ENCODE measurements at regions not wholly inside any gene's neighbourhood (a gene's known extent, or its start where the extent isn't known, plus 50 kb on each side); places are given as distances from the start of the nearest gene placed in this dataset.
A peak's percentile ranks its signal among the peaks of the same experiment; 100 is the strongest.

DNA sequence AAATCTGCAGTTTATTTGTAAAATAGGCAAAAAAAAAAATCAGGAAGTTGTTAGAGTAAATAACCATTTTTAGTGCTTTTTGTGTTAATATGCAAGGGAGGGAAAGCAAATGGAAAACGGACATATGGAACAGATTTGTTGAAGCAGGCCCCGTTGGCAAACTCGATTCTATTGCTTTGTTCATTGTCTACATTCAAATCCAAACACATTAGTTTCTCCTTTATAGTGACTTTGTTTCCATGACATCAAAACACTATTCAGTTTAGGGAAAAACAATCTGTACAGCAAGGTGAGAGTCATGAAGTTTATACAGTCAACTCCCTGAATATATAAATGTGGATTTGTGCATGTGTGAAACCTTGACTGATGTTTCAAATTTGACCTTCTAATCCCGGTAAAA, 142.2 kb downstream of the FAM47A start:
- Mint-ChIP-seq H3K27me3 (no peaks in the 10 kb centered on the region), H3K36me3 (no peaks in the 10 kb centered on the region), H3K9me3 (peaks cover 0 to 12% (median 0%) of the 10 kb centered on the region in 8 donors), H3K27ac (no peak overlapping the region), H3K4me1 (no peaks in the 10 kb centered on the region), H3K4me3 (no peak overlapping the region)
- Histone ChIP-seq H3K9me3 (ENCODE audit: control insufficient read depth in 1 of 2, low read length in 2 of 2) (no peaks in the 10 kb centered on the region), H3K4me1 (ENCODE audit: insufficient read depth, low read length) (no peaks in the 10 kb centered on the region), H3K27ac (ENCODE audit: low read depth, low read length) (no peak overlapping the region), H3K36me3 (ENCODE audit: insufficient read depth, low read length) (no peaks in the 10 kb centered on the region), H3K4me3 (ENCODE audit: low read length in 2 of 2) (no peak overlapping the region), H3K27me3 (ENCODE audit: insufficient read depth, low read length) (no peaks in the 10 kb centered on the region)
- intact Hi-C loops (cut with micrococcal nuclease): no loop called here
- no peak for DNase-seq
- ChIA-PET POLR2A (ENCODE audit: partially characterized antibody) (no interaction called here), CTCF (ENCODE audit: partially characterized antibody) (no interaction called here)

- no peak overlapping the region for H3K4me3 Mint-ChIP-seq
- H3K4me3 ChIP-seq (ENCODE audit: low read length in 2 of 2): no peak overlapping the region
- H3K36me3 ChIP-seq (ENCODE audit: insufficient read depth, low read length): no peaks in the 10 kb centered on the region
- peaks cover 0 to 6% (median 0%) of the 10 kb centered on the region in 8 donors for H3K9me3 Mint-ChIP-seq
- no peaks in the 10 kb centered on the region for H3K27me3 ChIP-seq (ENCODE audit: insufficient read depth, low read length)
- no peak overlapping the region for H3K27ac ChIP-seq (ENCODE audit: low read depth, low read length)
- intact Hi-C loops (cut with micrococcal nuclease): no loop called here
- ChIA-PET CTCF (ENCODE audit: partially characterized antibody) (no interaction called here), POLR2A (ENCODE audit: partially characterized antibody) (no interaction called here)
- no peaks in the 10 kb centered on the region for H3K4me1 Mint-ChIP-seq
- no peaks in the 10 kb centered on the region for H3K27me3 Mint-ChIP-seq
- no peaks in the 10 kb centered on the region for H3K4me1 ChIP-seq (ENCODE audit: insufficient read depth, low read length)
- H3K36me3 Mint-ChIP-seq: no peaks in the 10 kb centered on the region
- H3K9me3 ChIP-seq (ENCODE audit: control insufficient read depth in 1 of 2, low read length in 2 of 2): no peaks in the 10 kb centered on the region
- peak in 1 of 5 donors; percentile 2 for DNase-seq
- no peak overlapping the region for H3K27ac Mint-ChIP-seq
These were observed 144.7 kb downstream of the FAM47A start for GRCh38 chrX:33987458-33987857.

GRCh38 chrX:33974676-33975075, 157.4 kb downstream of the FAM47A start:
- H3K4me1 Mint-ChIP-seq: no peaks in the 10 kb centered on the region
- Histone ChIP-seq H3K4me3 (ENCODE audit: low read length in 2 of 2) (no peak overlapping the region), H3K36me3 (ENCODE audit: insufficient read depth, low read length) (no peaks in the 10 kb centered on the region), H3K9me3 (ENCODE audit: control insufficient read depth in 1 of 2, low read length in 2 of 2) (no peaks in the 10 kb centered on the region), H3K27me3 (ENCODE audit: insufficient read depth, low read length) (no peaks in the 10 kb centered on the region), H3K4me1 (ENCODE audit: insufficient read depth, low read length) (no peaks in the 10 kb centered on the region), H3K27ac (ENCODE audit: low read depth, low read length) (no peak overlapping the region)
- H3K27ac Mint-ChIP-seq: no peak overlapping the region
- intact Hi-C loops (cut with micrococcal nuclease): no loop called here
- peaks cover 0 to 12% (median 2%) of the 10 kb centered on the region in 8 donors for H3K9me3 Mint-ChIP-seq
- H3K36me3 Mint-ChIP-seq: no peaks in the 10 kb centered on the region
- ChIA-PET CTCF (ENCODE audit: partially characterized antibody) (no interaction called here), POLR2A (ENCODE audit: partially characterized antibody) (no interaction called here)
- H3K27me3 Mint-ChIP-seq: no peaks in the 10 kb centered on the region
- no peak overlapping the region for H3K4me3 Mint-ChIP-seq
- no peak for DNase-seq

- Mint-ChIP-seq H3K27ac (no peak overlapping the region), H3K4me1 (no peaks in the 10 kb centered on the region), H3K27me3 (no peaks in the 10 kb centered on the region), H3K36me3 (no peaks in the 10 kb centered on the region), H3K9me3 (peaks cover 0 to 7% (median 0%) of the 10 kb centered on the region in 8 donors), H3K4me3 (no peak overlapping the region)
- Histone ChIP-seq H3K36me3 (ENCODE audit: insufficient read depth, low read length) (no peaks in the 10 kb centered on the region), H3K4me1 (ENCODE audit: insufficient read depth, low read length) (no peaks in the 10 kb centered on the region), H3K27me3 (ENCODE audit: insufficient read depth, low read length) (no peaks in the 10 kb centered on the region), H3K4me3 (ENCODE audit: low read length in 2 of 2) (no peak overlapping the region), H3K27ac (ENCODE audit: low read depth, low read length) (no peak overlapping the region), H3K9me3 (ENCODE audit: control insufficient read depth in 1 of 2, low read length in 2 of 2) (no peaks in the 10 kb centered on the region)
- no peak for DNase-seq
- POLR2A ChIA-PET (ENCODE audit: partially characterized antibody): no interaction called here
- CTCF ChIA-PET (ENCODE audit: partially characterized antibody): no interaction called here
- intact Hi-C loops (cut with micrococcal nuclease): no loop called here
These were observed 161.8 kb downstream of the FAM47A start for GRCh38 chrX:33970028-33970967.

DNA sequence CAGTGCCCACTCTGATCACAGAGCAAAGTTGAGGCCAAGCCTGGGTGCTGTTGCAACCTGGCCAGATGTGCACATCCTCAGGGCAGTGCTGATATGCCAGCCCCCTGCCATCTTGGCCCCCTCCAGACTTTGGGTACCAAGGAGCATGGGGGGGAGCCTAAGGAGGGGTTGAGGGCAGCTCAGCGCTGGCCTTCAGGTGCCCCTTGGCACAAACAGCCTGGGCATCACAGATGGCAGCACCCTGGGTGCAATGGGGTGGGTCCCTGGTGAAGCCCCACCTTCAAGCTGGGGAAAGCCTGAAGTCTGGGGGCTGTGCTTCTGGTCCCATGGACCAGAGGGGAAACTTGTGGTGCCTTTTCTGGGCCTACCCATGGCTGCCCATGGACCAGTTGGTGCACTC, 163.0 kb downstream of the FAM47A start:
- no peaks in the 10 kb centered on the region for H3K36me3 ChIP-seq (ENCODE audit: insufficient read depth, low read length)
- no peaks in the 10 kb centered on the region for H3K4me1 ChIP-seq (ENCODE audit: insufficient read depth, low read length)
- Mint-ChIP-seq H3K4me1 (no peaks in the 10 kb centered on the region), H3K4me3 (no peak overlapping the region), H3K36me3 (no peaks in the 10 kb centered on the region), H3K27me3 (no peaks in the 10 kb centered on the region), H3K9me3 (peaks cover 0 to 7% (median 0%) of the 10 kb centered on the region in 8 donors), H3K27ac (no peak overlapping the region)
- no peak overlapping the region for H3K4me3 ChIP-seq (ENCODE audit: low read length in 2 of 2)
- POLR2A ChIA-PET (ENCODE audit: partially characterized antibody): no interaction called here
- no peaks in the 10 kb centered on the region for H3K9me3 ChIP-seq (ENCODE audit: control insufficient read depth in 1 of 2, low read length in 2 of 2)
- intact Hi-C loops (cut with micrococcal nuclease): no loop called here
- no peak for DNase-seq
- no peaks in the 10 kb centered on the region for H3K27me3 ChIP-seq (ENCODE audit: insufficient read depth, low read length)
- CTCF ChIA-PET (ENCODE audit: partially characterized antibody): no interaction called here
- H3K27ac ChIP-seq (ENCODE audit: low read depth, low read length): no peak overlapping the region

GRCh38 chrX:33968611-33969010, 163.5 kb downstream of the FAM47A start:
- Histone ChIP-seq H3K4me3 (ENCODE audit: low read length in 2 of 2) (no peak overlapping the region), H3K27ac (ENCODE audit: low read depth, low read length) (no peak overlapping the region), H3K27me3 (ENCODE audit: insufficient read depth, low read length) (no peaks in the 10 kb centered on the region), H3K9me3 (ENCODE audit: control insufficient read depth in 1 of 2, low read length in 2 of 2) (no peaks in the 10 kb centered on the region), H3K36me3 (ENCODE audit: insufficient read depth, low read length) (no peaks in the 10 kb centered on the region), H3K4me1 (ENCODE audit: insufficient read depth, low read length) (no peaks in the 10 kb centered on the region)
- ChIA-PET CTCF (ENCODE audit: partially characterized antibody) (no interaction called here), POLR2A (ENCODE audit: partially characterized antibody) (no interaction called here)
- Mint-ChIP-seq H3K4me1 (no peaks in the 10 kb centered on the region), H3K4me3 (no peak overlapping the region), H3K27ac (no peak overlapping the region), H3K9me3 (peaks cover 0 to 7% (median 0%) of the 10 kb centered on the region in 8 donors), H3K27me3 (no peaks in the 10 kb centered on the region), H3K36me3 (no peaks in the 10 kb centered on the region)
- DNase-seq: no peak
- intact Hi-C loops (cut with micrococcal nuclease): no loop called here

DNA sequence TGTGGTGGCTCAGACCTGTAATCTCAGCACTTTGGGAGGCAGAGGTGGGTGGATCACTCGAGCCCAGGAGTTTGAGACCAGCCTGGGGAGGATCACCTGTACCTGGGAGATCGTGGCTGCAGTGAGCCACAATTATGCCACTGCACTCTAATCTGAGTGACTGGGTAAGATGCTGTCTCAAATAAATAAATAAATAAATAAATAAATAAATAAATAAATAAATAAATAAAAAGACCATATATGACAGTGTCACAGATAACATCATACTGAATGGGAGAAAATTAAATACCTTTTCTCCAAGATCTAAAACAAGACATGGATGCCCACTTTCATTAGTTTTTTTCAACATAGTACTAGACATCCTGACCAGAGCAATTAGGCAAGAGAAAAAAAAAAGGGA, 182.8 kb downstream of the FAM47A start:
- DNase-seq: no peak
- Histone ChIP-seq H3K36me3 (ENCODE audit: insufficient read depth, low read length) (no peaks in the 10 kb centered on the region), H3K4me3 (ENCODE audit: low read length in 2 of 2) (no peak overlapping the region), H3K27me3 (ENCODE audit: insufficient read depth, low read length) (no peaks in the 10 kb centered on the region), H3K9me3 (ENCODE audit: control insufficient read depth in 1 of 2, low read length in 2 of 2) (no peaks in the 10 kb centered on the region), H3K4me1 (ENCODE audit: insufficient read depth, low read length) (no peaks in the 10 kb centered on the region), H3K27ac (ENCODE audit: low read depth, low read length) (no peak overlapping the region)
- CTCF ChIA-PET (ENCODE audit: partially characterized antibody): no interaction called here
- H3K4me3 Mint-ChIP-seq: no peak overlapping the region
- no peaks in the 10 kb centered on the region for H3K36me3 Mint-ChIP-seq
- POLR2A ChIA-PET (ENCODE audit: partially characterized antibody): no interaction called here
- intact Hi-C loops (cut with micrococcal nuclease): no loop called here
- H3K27ac Mint-ChIP-seq: no peak overlapping the region
- no peaks in the 10 kb centered on the region for H3K27me3 Mint-ChIP-seq
- H3K9me3 Mint-ChIP-seq: peaks cover 0 to 28% (median 8%) of the 10 kb centered on the region in 8 donors
- no peaks in the 10 kb centered on the region for H3K4me1 Mint-ChIP-seq
